Urinary bladder (tissue), 3 donors: ENCODE measurements at regions not wholly inside any gene's neighbourhood (a gene's known extent, or its start where the extent isn't known, plus 50 kb on each side); places are given as distances from the start of the nearest gene placed in this dataset.
"Not testable (repeated sequence)": the region's sequence is repeated elsewhere in the genome, so short reads cannot be mapped to it uniquely, and the experiment has no call there.

ENCODE experiments used
- DNase-seq: peaks from one replicate; pipeline ENCODE4 v3.0.0-alpha.2; 2015; ENCODE audit errors: extremely low spot score
- H3K27ac ChIP-seq: one replicate; pipeline ENCODE4 v1.5.1; 2013; ENCODE audit warnings: low read depth, mild to moderate bottlenecking, moderate library complexity
- H3K36me3 ChIP-seq: one replicate; pipeline ENCODE4 v1.6.1; 2013; ENCODE audit warnings: mild to moderate bottlenecking, moderate library complexity; ENCODE audit not compliant: insufficient read depth
- H3K4me1 ChIP-seq: one replicate; pipeline ENCODE4 v1.6.1; 2013; ENCODE audit warnings: mild to moderate bottlenecking, moderate library complexity; ENCODE audit not compliant: insufficient read depth
- H3K4me3 ChIP-seq: one replicate; pipeline ENCODE4 v1.5.1; 2013; ENCODE audit warnings: low read depth, low read length
- WGBS: extraction: QIAGEN DNeasy Blood & Tissue Kit; methylation state at CpG from one replicate; pipeline ENCODE4 v1.1.7; 2013; 5-methylcytosine and 5-hydroxymethylcytosine counted together
- donor health status: healthy with polysubstance abuse.
- donor health status: healthy.

DNA sequence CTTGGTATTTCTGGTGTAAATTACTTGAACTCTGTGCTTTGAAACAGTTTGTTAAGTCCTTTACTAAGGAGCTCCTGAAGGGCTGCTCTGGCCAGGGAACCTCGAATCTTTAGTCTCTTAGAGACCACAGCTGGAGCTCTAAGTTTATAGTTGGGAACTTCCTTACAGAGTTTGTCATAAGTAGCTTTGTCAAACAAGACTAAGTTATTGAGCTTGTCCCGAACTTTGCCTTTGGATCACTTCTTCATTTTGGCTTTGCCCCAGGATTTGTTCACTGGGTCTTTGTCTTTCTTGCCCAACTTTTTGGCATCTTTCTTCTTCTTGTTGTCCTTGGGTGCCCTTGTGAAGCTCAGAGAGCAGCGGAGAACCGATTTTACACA lies 64.8 kb downstream of the FAM50B start:
- Histone ChIP-seq H3K36me3 (no peaks in the 10 kb centered on the region), H3K27ac (no peak overlapping the region), H3K4me1 (no peaks in the 10 kb centered on the region), H3K4me3 (no peak overlapping the region)
- no peak for DNase-seq
- WGBS: 54% methylated on average over 4 of the region's 4 CpGs

- 89% methylated on average over 9 of the region's 9 CpGs for WGBS
- Histone ChIP-seq H3K4me1 (no peaks in the 10 kb centered on the region), H3K36me3 (no peaks in the 10 kb centered on the region), H3K27ac (no peak overlapping the region), H3K4me3 (no peak overlapping the region)
- DNase-seq: no peak
Observed at GRCh38 chr6:3915076-3915791, 66.1 kb downstream of the FAM50B start.

DNA sequence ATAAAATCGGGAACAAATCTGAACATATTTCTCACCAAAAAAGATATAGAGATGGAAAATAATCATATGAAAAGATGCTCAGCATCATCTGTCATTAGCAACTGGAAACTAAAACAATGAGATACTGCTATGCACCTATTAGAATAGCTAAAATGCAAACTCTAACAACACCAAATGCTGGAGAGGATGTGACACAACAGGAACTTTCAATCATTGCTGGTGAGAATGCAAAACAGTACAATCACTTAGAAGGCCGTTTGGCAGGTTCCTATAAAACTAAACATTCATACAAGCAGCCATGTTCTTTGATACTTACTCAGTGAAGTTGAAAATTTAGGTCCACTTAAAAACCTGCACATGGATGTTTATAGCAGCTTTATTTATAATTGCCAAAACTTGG lies 67.0 kb downstream of the FAM50B start:
- Histone ChIP-seq H3K4me1 (no peaks in the 10 kb centered on the region), H3K27ac (no peak overlapping the region), H3K4me3 (no peak overlapping the region), H3K36me3 (no peaks in the 10 kb centered on the region)
- no peak for DNase-seq
- 71% methylated on average over 2 of the region's 2 CpGs for WGBS

DNA sequence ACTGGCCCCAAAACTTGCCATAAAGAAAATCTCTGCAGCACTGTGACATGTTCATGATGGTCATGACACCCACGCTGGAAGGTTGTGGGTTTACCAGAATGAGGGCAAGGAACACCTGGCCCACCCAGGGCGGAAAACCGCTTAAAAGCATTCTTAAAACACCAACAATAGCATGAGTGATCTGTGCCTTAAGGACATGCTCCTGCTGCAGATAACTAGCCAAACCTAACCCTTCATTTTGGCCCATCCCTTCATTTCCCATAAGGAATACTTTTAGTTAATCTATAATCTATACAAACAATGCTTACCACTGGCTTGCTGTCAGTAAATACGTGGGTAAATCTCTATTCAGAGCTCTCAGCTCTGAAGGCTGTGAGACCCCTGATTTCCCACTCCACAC lies 67.6 kb downstream of the FAM50B start:
- DNase-seq, H3K36me3 ChIP-seq, H3K4me3 ChIP-seq, H3K27ac ChIP-seq, H3K4me1 ChIP-seq: not testable (repeated sequence)
- 93% methylated on average over 4 of the region's 4 CpGs for WGBS

DNA sequence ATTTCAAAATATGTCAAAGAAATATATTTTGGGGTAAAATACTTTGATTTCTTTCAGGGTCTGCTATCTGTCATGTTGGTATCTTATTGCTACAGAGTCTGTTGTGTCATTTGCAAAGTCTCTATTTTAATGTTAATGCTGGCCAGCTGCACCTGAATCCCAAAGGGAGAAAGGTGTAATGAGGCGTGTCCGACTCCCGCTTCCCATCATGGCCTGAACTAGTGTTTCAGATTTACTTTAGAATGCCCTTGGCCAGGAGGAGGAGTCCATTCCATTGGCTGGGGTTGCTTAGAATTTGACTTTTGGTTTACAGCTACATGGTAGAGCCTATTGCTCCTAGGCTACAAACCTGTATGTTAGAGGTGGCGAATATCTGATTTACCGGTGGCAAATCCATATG lies 69.3 kb downstream of the FAM50B start:
- 98% methylated on average over 5 of the region's 5 CpGs for WGBS
- Histone ChIP-seq H3K36me3 (no peaks in the 10 kb centered on the region), H3K4me1 (no peaks in the 10 kb centered on the region), H3K4me3 (no peak overlapping the region), H3K27ac (no peak overlapping the region)
- no peak for DNase-seq

- 85% methylated on average over 6 of the region's 6 CpGs for WGBS
Observed at GRCh38 chr6:3919130-3919628, 70.0 kb downstream of the FAM50B start.

GRCh38 chr6:3919849-3920248 lies 70.7 kb downstream of the FAM50B start:
- 90% methylated on average over 8 of the region's 8 CpGs for WGBS

More at GRCh38 chr6:3919130-3919628, 70.0 kb downstream of the FAM50B start:
- Histone ChIP-seq H3K36me3 (no peaks in the 10 kb centered on the region), H3K4me1 (no peaks in the 10 kb centered on the region), H3K4me3 (no peak overlapping the region), H3K27ac (no peak overlapping the region)
- no peak for DNase-seq

GRCh38 chr6:3920321-3920720 lies 71.1 kb downstream of the FAM50B start:
- Histone ChIP-seq H3K4me1 (no peaks in the 10 kb centered on the region), H3K27ac (no peak overlapping the region), H3K4me3 (no peak overlapping the region), H3K36me3 (no peaks in the 10 kb centered on the region)
- WGBS: 90% methylated on average over 6 of the region's 6 CpGs
- DNase-seq: no peak

More at GRCh38 chr6:3919849-3920248, 70.7 kb downstream of the FAM50B start:
- no peak overlapping the region for H3K27ac ChIP-seq
- no peaks in the 10 kb centered on the region for H3K36me3 ChIP-seq
- H3K4me3 ChIP-seq: no peak overlapping the region
- no peaks in the 10 kb centered on the region for H3K4me1 ChIP-seq
- no peak for DNase-seq

GRCh38 chr6:3921663-3922062 lies 72.5 kb downstream of the FAM50B start:
- H3K36me3 ChIP-seq: no peaks in the 10 kb centered on the region
- no peak for DNase-seq
- no peak overlapping the region for H3K27ac ChIP-seq
- no peaks in the 10 kb centered on the region for H3K4me1 ChIP-seq
- H3K4me3 ChIP-seq: no peak overlapping the region
- WGBS: 97% methylated on average over 2 of the region's 2 CpGs

DNA sequence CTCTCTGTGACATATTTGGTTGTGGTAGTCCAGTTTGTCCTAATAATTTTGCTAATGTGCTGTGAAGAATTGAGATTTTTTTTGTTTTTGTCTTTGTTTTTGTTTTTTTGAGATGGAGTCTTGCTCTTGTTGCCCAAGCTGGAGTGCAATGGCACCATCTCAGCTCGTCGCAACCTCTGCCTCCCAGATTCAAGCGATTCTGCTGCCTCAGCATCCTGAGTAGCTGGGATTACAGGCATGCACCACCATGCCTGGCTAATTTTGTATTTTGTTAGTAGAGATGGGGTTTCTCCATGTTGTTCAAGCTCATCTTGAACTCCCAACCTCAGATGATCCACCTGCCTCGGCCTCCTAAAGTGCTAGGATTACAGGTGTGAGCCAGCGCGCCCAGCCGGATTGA lies 73.4 kb downstream of the FAM50B start:
- not testable (repeated sequence) for H3K36me3 ChIP-seq, H3K4me3 ChIP-seq, DNase-seq, H3K27ac ChIP-seq, H3K4me1 ChIP-seq
- WGBS: 98% methylated on average over 7 of the region's 7 CpGs

- H3K4me1 ChIP-seq, DNase-seq, H3K36me3 ChIP-seq, H3K4me3 ChIP-seq: not testable (repeated sequence)
- 41% methylated on average over 23 of the region's 23 CpGs for WGBS
- H3K27ac ChIP-seq: peak overlapping the region; percentile 5
Observed at GRCh38 chr6:3925223-3926149, 76.3 kb downstream of the FAM50B start.

- WGBS: 42% methylated on average over 8 of the region's 8 CpGs
- Histone ChIP-seq H3K27ac (peak overlapping the region; percentile 5), H3K4me1 (no peaks in the 10 kb centered on the region), H3K4me3 (no peak overlapping the region), H3K36me3 (no peaks in the 10 kb centered on the region)
- DNase-seq: no peak
Observed at GRCh38 chr6:3926150-3926482, 76.9 kb downstream of the FAM50B start.

DNA sequence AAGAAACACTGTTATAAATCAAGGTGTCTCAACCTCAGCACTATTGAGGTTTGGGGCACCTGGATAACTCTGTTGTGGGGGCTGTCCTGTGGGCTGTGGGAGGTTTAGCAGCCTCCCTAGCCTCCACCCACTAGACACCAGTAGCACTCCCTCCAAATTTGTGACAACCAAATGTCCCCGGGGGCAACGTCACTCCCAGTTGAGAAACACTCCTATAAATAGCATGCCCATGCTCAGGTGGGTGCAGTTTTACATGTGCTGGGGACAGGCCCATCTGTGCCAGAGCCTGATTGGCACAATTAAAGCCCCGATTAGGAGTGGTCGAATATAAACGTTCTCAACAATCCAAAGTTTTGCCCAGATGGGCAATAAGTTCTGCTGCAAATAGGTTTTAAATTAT lies 78.9 kb downstream of the FAM50B start:
- H3K27ac ChIP-seq: no peak overlapping the region
- WGBS: 55% methylated on average over 5 of the region's 5 CpGs
- no peak for DNase-seq
- H3K36me3 ChIP-seq: no peaks in the 10 kb centered on the region
- no peak overlapping the region for H3K4me3 ChIP-seq
- H3K4me1 ChIP-seq: no peaks in the 10 kb centered on the region

GRCh38 chr6:3929281-3929798 lies 80.2 kb downstream of the FAM50B start:
- Histone ChIP-seq H3K4me1 (no peaks in the 10 kb centered on the region), H3K4me3 (no peak overlapping the region), H3K36me3 (no peaks in the 10 kb centered on the region), H3K27ac (no peak overlapping the region)
- no peak for DNase-seq
- WGBS: 42% methylated on average over 6 of the region's 6 CpGs
